ENCODE measurements at regions not wholly inside any gene's neighbourhood (a gene's known extent, or its start where the extent isn't known, plus 50 kb on each side); places are given as distances from the start of the nearest gene placed in this dataset.

GRCh38 chr16:73608911-73609310 is 561.0 kb upstream of the ZFHX3 start:
- DNase-seq (ENCODE audit: low spot score in 2 of 2) = no peak
- H3K27ac ChIP-seq = no peak overlapping the region
- H3K4me1 ChIP-seq = no peaks in the 10 kb centered on the region
- H3K9me3 ChIP-seq = no peaks in the 10 kb centered on the region
- H3K36me3 ChIP-seq = no peaks in the 10 kb centered on the region
- 79% methylated on average over 8 of the region's 8 CpGs for WGBS
- H3K27me3 ChIP-seq = peaks cover 24% of the 10 kb centered on the region
- H3K4me3 ChIP-seq = no peak overlapping the region
- no peak for TF ChIP-seq CTCF (IDR thresholded peaks at IDR 0.05)
- TF ChIP-seq POLR2A (IDR thresholded peaks at IDR 0.05) = no peak
- TF ChIP-seq POLR2AphosphoS5 (IDR thresholded peaks at IDR 0.05) = no peak
- TF ChIP-seq EP300 (IDR thresholded peaks at IDR 0.05) = no peak

DNA sequence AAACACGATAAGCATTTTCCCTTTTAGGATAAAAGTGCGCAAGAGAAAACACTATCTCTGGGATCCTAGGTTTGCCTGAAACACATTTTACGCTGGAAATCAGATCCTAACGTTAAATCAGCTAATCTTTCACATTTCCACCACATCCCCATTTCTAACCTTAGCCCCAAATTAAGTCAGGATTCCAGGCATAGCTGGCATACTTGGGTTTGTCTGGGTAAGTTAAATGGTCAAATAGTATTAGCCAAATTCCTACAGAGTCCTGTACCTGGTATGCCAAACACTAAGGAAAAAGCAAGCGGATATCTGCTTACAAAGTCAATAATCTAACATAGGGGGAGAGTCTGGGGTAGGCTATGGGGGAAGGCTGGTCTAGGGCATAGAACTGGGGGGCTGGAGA is 557.4 kb upstream of the ZFHX3 start:
- WGBS = 89% methylated on average over 5 of the region's 5 CpGs
- Histone ChIP-seq H3K27ac (no peak overlapping the region), H3K36me3 (no peaks in the 10 kb centered on the region), H3K4me3 (no peak overlapping the region), H3K9me3 (no peaks in the 10 kb centered on the region), H3K4me1 (no peaks in the 10 kb centered on the region), H3K27me3 (peaks cover 18% of the 10 kb centered on the region)
- TF ChIP-seq POLR2AphosphoS5 (IDR thresholded peaks at IDR 0.05) (no peak), EP300 (IDR thresholded peaks at IDR 0.05) (no peak), CTCF (IDR thresholded peaks at IDR 0.05) (no peak), POLR2A (IDR thresholded peaks at IDR 0.05) (no peak)
- DNase-seq (ENCODE audit: low spot score in 2 of 2) = no peak

- Histone ChIP-seq H3K27me3 (no peaks in the 10 kb centered on the region), H3K36me3 (no peaks in the 10 kb centered on the region), H3K4me3 (no peak overlapping the region), H3K9me3 (no peaks in the 10 kb centered on the region), H3K27ac (no peak overlapping the region), H3K4me1 (no peaks in the 10 kb centered on the region)
- WGBS = 79% methylated on average over 3 of the region's 3 CpGs
- TF ChIP-seq POLR2AphosphoS5 (IDR thresholded peaks at IDR 0.05) (no peak), CTCF (IDR thresholded peaks at IDR 0.05) (no peak), EP300 (IDR thresholded peaks at IDR 0.05) (no peak), POLR2A (IDR thresholded peaks at IDR 0.05) (no peak)
- no peak for DNase-seq (ENCODE audit: low spot score in 2 of 2)
Observed at GRCh38 chr16:73601911-73602310, 554.0 kb upstream of the ZFHX3 start.

GRCh38 chr16:73599870-73600269 is 551.9 kb upstream of the ZFHX3 start:
- TF ChIP-seq POLR2AphosphoS5 (IDR thresholded peaks at IDR 0.05) (no peak), CTCF (IDR thresholded peaks at IDR 0.05) (no peak), POLR2A (IDR thresholded peaks at IDR 0.05) (no peak), EP300 (IDR thresholded peaks at IDR 0.05) (no peak)
- 58% methylated on average over 2 of the region's 2 CpGs for WGBS
- Histone ChIP-seq H3K9me3 (no peaks in the 10 kb centered on the region), H3K27me3 (no peaks in the 10 kb centered on the region), H3K36me3 (no peaks in the 10 kb centered on the region), H3K4me3 (no peak overlapping the region), H3K4me1 (no peaks in the 10 kb centered on the region), H3K27ac (no peak overlapping the region)
- no peak for DNase-seq (ENCODE audit: low spot score in 2 of 2)

DNA sequence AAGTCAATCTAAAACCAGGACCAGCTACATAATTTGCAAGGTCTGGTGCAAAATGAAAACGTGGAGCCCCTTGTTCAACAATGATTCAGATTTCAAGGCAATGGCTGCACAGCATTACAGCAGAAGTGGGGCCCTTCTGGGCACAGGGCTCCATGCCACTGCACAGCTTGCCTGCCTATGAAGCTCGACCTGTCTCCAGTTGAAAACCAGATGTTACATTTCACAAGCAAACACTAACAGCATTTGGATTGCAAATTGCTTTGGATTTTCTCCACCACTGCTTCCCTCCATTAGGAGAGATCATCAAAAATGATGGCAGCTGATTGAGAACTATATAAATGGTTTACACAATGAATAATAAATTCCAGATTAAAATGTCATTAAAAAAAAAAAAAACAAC is 551.4 kb upstream of the ZFHX3 start:
- 44% methylated on average over 2 of the region's 2 CpGs for WGBS
- Histone ChIP-seq H3K4me1 (no peaks in the 10 kb centered on the region), H3K27me3 (no peaks in the 10 kb centered on the region), H3K9me3 (no peaks in the 10 kb centered on the region), H3K27ac (no peak overlapping the region), H3K4me3 (no peak overlapping the region), H3K36me3 (no peaks in the 10 kb centered on the region)
- no peak for DNase-seq (ENCODE audit: low spot score in 2 of 2)
- TF ChIP-seq POLR2A (IDR thresholded peaks at IDR 0.05) (no peak), POLR2AphosphoS5 (IDR thresholded peaks at IDR 0.05) (no peak), CTCF (IDR thresholded peaks at IDR 0.05) (no peak), EP300 (IDR thresholded peaks at IDR 0.05) (no peak)

All from suprapubic skin (tissue), 4 donors.